HepG2 (cell line): ENCODE measurements at regions not wholly inside any gene's neighbourhood (a gene's known extent, or its start where the extent isn't known, plus 50 kb on each side); places are given as distances from the start of the nearest gene placed in this dataset.
A peak's percentile ranks its signal among the peaks of the same experiment; 100 is the strongest.

Source experiments
- ATAC-seq: fragments of 200-7000 bp; cut with Tn5 transposase; 3 replicates; pipeline ENCODE4 v1.9.1; 2020; ENCODE audit warnings: mild to moderate bottlenecking, moderate library complexity
- BruUV-seq: library from RNA; stranded (reverse); fragments of 400-500 nt; replicated peaks from 2 replicates; lab custom pipeline; 2021; lab: Mats Ljungman, UMichigan
- CTCF ChIA-PET: fragments of 300-600 bp; formaldehyde crosslinking; extraction: SDS; loops from one replicate; lab custom pipeline; 2021; ENCODE audit warnings: low total read pairs, inconsistent platforms, low intra/inter-chr PET ratio; lab: Yijun Ruan, JAX
- POLR2A ChIA-PET: fragments of 350-600 bp; sonication (Branson Sonifier 250); formaldehyde crosslinking; loops from one replicate; lab custom pipeline; 2020; ENCODE audit warnings: antibody characterized with exemption, inconsistent platforms; lab: Yijun Ruan, JAX
- DNase-seq: peaks from one replicate; pipeline ENCODE4 v3.0.0-alpha.2; 2015; ENCODE audit warnings: low spot score
- FAIRE-seq: peaks from 3 replicates; lab custom pipeline; 2011; peaks lifted over from hg19 to GRCh38; lab: Jason Lieb, UNC
- H2AFZ ChIP-seq: one replicate; pipeline ENCODE4 v1.6.1; 2011; ENCODE audit warnings: low read length, inconsistent platforms
- H3K27ac ChIP-seq: fragments of 300-600 bp; 3 replicates; pipeline ENCODE4 v1.8.0; 2011; ENCODE audit warnings: mixed run types, mild to moderate bottlenecking, mixed read lengths, low read length, inconsistent platforms; ENCODE audit not compliant: insufficient read depth; ENCODE audit errors: extremely low read length
- H3K27me3 ChIP-seq, 2 experiments: fragments of 200-600 bp in 1 of 2; 2 replicates in 1 of 2; 3 replicates in 1 of 2; pipeline versions ENCODE4 v1.6.0 to v1.8.0; 2011; ENCODE audit warnings: low read length in 2 of 2, mild to moderate bottlenecking in 2 of 2, moderate library complexity in 2 of 2, inconsistent platforms in 1 of 2; ENCODE audit not compliant: insufficient read depth in 2 of 2, control insufficient read depth in 1 of 2
- H3K36me3 ChIP-seq, 2 experiments: fragments of 200-600 bp in 1 of 2; replicated peaks in 1 of 2; 2 replicates in 1 of 2; 3 replicates in 1 of 2; pipeline versions ENCODE4 v1.5.1 to v1.8.0; 2011; ENCODE audit warnings: low read length in 2 of 2, inconsistent platforms in 1 of 2; ENCODE audit not compliant: insufficient read depth in 2 of 2, control insufficient read depth in 1 of 2
- H3K4me1 ChIP-seq: 2 replicates; pipeline ENCODE4 v1.5.1; 2012; ENCODE audit warnings: low read length, inconsistent platforms; ENCODE audit not compliant: insufficient read depth
- H3K4me2 ChIP-seq: 2 replicates; pipeline ENCODE4 v1.6.0; 2011; ENCODE audit warnings: low read depth, low read length, inconsistent platforms
- H3K4me3 ChIP-seq, 3 experiments: fragments of 200-600 bp in 1 of 3; sonication (generic), shearing (Covaris generic) in 1 of 3; replicated peaks in 1 of 3; 2 replicates each; pipeline ENCODE4 v1.5.1; 2011 to 2016; ENCODE audit warnings: low read length in 3 of 3, inconsistent platforms in 2 of 3, low read depth in 2 of 3, mild to moderate bottlenecking in 2 of 3, control low read depth in 1 of 3, mixed read lengths in 1 of 3; ENCODE audit not compliant: insufficient read depth in 1 of 3
- H3K79me2 ChIP-seq: one replicate; pipeline ENCODE4 v1.6.1; 2011; ENCODE audit warnings: low read length, inconsistent platforms; ENCODE audit not compliant: insufficient read depth
- H3K9ac ChIP-seq: 2 replicates; pipeline ENCODE4 v1.6.0; 2011; ENCODE audit warnings: mild to moderate bottlenecking, low read depth, low read length, inconsistent platforms; ENCODE audit not compliant: insufficient read depth
- H3K9me3 ChIP-seq: 2 replicates; pipeline ENCODE4 v1.5.1; 2012; ENCODE audit warnings: mild to moderate bottlenecking, low read length
- H4K20me1 ChIP-seq: 2 replicates; pipeline ENCODE4 v1.6.0; 2011; ENCODE audit warnings: inconsistent platforms, mild to moderate bottlenecking, low read length, moderate library complexity; ENCODE audit not compliant: insufficient read depth
- RBFOX2 ChIP-seq: fragments of 200-400 bp; formaldehyde crosslinking; IDR thresholded peaks from 2 replicates; pipeline ENCODE4 v1.6.1; 2017; ENCODE audit warnings: low read depth, mild to moderate bottlenecking, low read length
- SMC3 ChIP-seq: IDR thresholded peaks from 2 replicates; pipeline ENCODE4 v1.6.1; 2011; ENCODE audit warnings: low read length, improper control_type of control experiment
- STAG1 ChIP-seq: sonication (generic); formaldehyde crosslinking; IDR thresholded peaks from 2 replicates; pipeline ENCODE4 v1.4.0; 2020; ENCODE audit warnings: missing genetic modification reagents
- WGBS: methylation state at CpG from one replicate; pipeline ENCODE4 v1.1.6; 2017; ENCODE audit warnings: low lambda C conversion rate; 5-methylcytosine and 5-hydroxymethylcytosine counted together
- in situ Hi-C: cut with HindIII; loops from 2 replicates; pipeline ENCODE4 v1.10.0; 2017; ENCODE audit warnings: low pct_unique_long_range_greater_than_20kb; ENCODE audit not compliant: extremely low pct_ligation_motif_present
- intact Hi-C: fragments of 100-400 bp; cut with micrococcal nuclease; formaldehyde crosslinking; loops from one replicate; pipeline ENCODE4 v1.10.0; 2022; ENCODE audit not compliant: unreplicated experiment
- TF ChIP-seq, protein P1 (sequence below): IDR thresholded peaks from 2 replicates; pipeline ENCODE4 v1.6.1; 2016; ENCODE audit warnings: missing compliant biosample characterization, missing genetic modification reagents, borderline replicate concordance
- TF ChIP-seq, protein P2 (sequence below): sonication (generic); formaldehyde crosslinking; IDR thresholded peaks from 2 replicates; pipeline ENCODE4 v1.4.0; 2020; ENCODE audit warnings: missing genetic modification reagents, borderline replicate concordance
- TF ChIP-seq, protein P3 (sequence below): sonication (generic); formaldehyde crosslinking; IDR thresholded peaks from 2 replicates; pipeline ENCODE4 v1.4.0; 2020; ENCODE audit warnings: missing genetic modification reagents, borderline replicate concordance
- TF ChIP-seq, protein P4 (sequence below): sonication (generic); formaldehyde crosslinking; IDR thresholded peaks from 2 replicates; pipeline ENCODE4 v1.8.1; 2023; ENCODE audit warnings: mild to moderate bottlenecking, missing genetic modification reagents
- TF ChIP-seq, protein P5 (sequence below): sonication (generic); formaldehyde crosslinking; IDR thresholded peaks from 2 replicates; pipeline ENCODE4 v1.5.0; 2020; ENCODE audit warnings: mild to moderate bottlenecking, missing genetic modification reagents, moderate library complexity

DNA sequence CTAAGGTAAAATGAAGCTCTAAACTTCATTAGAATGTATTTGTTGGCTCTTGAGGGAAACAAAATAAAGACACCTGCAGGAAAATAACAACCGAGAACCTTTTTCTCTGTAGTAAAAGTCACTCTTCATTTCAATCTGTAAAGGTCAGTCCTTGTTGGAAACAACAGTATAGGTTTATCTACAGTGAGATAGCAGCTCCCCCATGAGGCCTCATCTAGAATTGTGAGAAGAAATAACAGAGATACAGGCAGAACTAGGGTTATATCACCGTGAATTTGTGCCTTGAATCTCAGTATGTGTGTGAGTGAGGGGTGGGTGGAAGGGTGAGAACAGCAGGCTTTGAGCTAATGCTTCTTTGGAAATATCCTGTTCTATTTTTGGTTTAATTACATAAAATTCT is 107.8 kb upstream of the FMR1 start:
- Histone ChIP-seq H3K4me1 (no peaks in the 10 kb centered on the region), H3K4me3 (no peak overlapping the region), H3K79me2 (no peaks in the 10 kb centered on the region), H3K36me3 (no peaks in the 10 kb centered on the region), H3K27ac (no peak overlapping the region), H3K9me3 (no peaks in the 10 kb centered on the region), H3K4me2 (no peak overlapping the region), H3K9ac (no peak overlapping the region), H2AFZ (no peak overlapping the region), H4K20me1 (no peaks in the 10 kb centered on the region), H3K27me3 (no peaks in the 10 kb centered on the region)
- ChIA-PET POLR2A (no interaction called here), CTCF (interaction anchor here (0.6 kb wide), 1 partner anchor 328 kb away, joined by 3 read pairs; no protein-coding TSS in a partner anchor)
- no TSS peak for BruUV-seq
- ATAC-seq (peak; percentile 84), FAIRE-seq (no peak), DNase-seq (peak; percentile 24)
- intact Hi-C loops = loop anchor here (5.0 kb wide), 1 partner anchor 1977 kb away; no protein-coding TSS in a partner anchor
- in situ Hi-C loops = no loop called here
- 2% methylated on average over 2 of the region's 2 CpGs for WGBS
- TF ChIP-seq, protein P1, sequence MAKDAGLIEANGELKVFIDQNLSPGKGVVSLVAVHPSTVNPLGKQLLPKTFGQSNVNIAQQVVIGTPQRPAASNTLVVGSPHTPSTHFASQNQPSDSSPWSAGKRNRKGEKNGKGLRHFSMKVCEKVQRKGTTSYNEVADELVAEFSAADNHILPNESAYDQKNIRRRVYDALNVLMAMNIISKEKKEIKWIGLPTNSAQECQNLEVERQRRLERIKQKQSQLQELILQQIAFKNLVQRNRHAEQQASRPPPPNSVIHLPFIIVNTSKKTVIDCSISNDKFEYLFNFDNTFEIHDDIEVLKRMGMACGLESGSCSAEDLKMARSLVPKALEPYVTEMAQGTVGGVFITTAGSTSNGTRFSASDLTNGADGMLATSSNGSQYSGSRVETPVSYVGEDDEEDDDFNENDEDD (CRISPR knock-in tag) = no peak
- TF ChIP-seq SMC3 (peak; percentile 18; the same call in 1 of the 2 replicates), RBFOX2 (no peak), STAG1 (CRISPR knock-in tag) (peak; percentile 70)
- TF ChIP-seq, protein P2, sequence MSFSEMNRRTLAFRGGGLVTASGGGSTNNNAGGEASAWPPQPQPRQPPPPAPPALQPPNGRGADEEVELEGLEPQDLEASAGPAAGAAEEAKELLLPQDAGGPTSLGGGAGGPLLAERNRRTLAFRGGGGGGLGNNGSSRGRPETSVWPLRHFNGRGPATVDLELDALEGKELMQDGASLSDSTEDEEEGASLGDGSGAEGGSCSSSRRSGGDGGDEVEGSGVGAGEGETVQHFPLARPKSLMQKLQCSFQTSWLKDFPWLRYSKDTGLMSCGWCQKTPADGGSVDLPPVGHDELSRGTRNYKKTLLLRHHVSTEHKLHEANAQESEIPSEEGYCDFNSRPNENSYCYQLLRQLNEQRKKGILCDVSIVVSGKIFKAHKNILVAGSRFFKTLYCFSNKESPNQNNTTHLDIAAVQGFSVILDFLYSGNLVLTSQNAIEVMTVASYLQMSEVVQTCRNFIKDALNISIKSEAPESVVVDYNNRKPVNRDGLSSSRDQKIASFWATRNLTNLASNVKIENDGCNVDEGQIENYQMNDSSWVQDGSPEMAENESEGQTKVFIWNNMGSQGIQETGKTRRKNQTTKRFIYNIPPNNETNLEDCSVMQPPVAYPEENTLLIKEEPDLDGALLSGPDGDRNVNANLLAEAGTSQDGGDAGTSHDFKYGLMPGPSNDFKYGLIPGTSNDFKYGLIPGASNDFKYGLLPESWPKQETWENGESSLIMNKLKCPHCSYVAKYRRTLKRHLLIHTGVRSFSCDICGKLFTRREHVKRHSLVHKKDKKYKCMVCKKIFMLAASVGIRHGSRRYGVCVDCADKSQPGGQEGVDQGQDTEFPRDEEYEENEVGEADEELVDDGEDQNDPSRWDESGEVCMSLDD = no peak
- TF ChIP-seq, protein P3, sequence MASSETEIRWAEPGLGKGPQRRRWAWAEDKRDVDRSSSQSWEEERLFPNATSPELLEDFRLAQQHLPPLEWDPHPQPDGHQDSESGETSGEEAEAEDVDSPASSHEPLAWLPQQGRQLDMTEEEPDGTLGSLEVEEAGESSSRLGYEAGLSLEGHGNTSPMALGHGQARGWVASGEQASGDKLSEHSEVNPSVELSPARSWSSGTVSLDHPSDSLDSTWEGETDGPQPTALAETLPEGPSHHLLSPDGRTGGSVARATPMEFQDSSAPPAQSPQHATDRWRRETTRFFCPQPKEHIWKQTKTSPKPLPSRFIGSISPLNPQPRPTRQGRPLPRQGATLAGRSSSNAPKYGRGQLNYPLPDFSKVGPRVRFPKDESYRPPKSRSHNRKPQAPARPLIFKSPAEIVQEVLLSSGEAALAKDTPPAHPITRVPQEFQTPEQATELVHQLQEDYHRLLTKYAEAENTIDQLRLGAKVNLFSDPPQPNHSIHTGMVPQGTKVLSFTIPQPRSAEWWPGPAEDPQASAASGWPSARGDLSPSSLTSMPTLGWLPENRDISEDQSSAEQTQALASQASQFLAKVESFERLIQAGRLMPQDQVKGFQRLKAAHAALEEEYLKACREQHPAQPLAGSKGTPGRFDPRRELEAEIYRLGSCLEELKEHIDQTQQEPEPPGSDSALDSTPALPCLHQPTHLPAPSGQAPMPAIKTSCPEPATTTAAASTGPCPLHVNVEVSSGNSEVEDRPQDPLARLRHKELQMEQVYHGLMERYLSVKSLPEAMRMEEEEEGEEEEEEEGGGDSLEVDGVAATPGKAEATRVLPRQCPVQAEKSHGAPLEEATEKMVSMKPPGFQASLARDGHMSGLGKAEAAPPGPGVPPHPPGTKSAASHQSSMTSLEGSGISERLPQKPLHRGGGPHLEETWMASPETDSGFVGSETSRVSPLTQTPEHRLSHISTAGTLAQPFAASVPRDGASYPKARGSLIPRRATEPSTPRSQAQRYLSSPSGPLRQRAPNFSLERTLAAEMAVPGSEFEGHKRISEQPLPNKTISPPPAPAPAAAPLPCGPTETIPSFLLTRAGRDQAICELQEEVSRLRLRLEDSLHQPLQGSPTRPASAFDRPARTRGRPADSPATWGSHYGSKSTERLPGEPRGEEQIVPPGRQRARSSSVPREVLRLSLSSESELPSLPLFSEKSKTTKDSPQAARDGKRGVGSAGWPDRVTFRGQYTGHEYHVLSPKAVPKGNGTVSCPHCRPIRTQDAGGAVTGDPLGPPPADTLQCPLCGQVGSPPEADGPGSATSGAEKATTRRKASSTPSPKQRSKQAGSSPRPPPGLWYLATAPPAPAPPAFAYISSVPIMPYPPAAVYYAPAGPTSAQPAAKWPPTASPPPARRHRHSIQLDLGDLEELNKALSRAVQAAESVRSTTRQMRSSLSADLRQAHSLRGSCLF (CRISPR knock-in tag) = no peak
- TF ChIP-seq, protein P4, sequence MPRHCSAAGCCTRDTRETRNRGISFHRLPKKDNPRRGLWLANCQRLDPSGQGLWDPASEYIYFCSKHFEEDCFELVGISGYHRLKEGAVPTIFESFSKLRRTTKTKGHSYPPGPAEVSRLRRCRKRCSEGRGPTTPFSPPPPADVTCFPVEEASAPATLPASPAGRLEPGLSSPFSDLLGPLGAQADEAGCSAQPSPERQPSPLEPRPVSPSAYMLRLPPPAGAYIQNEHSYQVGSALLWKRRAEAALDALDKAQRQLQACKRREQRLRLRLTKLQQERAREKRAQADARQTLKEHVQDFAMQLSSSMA (CRISPR knock-in tag) = no peak
- TF ChIP-seq, protein P5, sequence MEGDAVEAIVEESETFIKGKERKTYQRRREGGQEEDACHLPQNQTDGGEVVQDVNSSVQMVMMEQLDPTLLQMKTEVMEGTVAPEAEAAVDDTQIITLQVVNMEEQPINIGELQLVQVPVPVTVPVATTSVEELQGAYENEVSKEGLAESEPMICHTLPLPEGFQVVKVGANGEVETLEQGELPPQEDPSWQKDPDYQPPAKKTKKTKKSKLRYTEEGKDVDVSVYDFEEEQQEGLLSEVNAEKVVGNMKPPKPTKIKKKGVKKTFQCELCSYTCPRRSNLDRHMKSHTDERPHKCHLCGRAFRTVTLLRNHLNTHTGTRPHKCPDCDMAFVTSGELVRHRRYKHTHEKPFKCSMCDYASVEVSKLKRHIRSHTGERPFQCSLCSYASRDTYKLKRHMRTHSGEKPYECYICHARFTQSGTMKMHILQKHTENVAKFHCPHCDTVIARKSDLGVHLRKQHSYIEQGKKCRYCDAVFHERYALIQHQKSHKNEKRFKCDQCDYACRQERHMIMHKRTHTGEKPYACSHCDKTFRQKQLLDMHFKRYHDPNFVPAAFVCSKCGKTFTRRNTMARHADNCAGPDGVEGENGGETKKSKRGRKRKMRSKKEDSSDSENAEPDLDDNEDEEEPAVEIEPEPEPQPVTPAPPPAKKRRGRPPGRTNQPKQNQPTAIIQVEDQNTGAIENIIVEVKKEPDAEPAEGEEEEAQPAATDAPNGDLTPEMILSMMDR (CRISPR knock-in tag) = peak; percentile 59
